SU-DHL-6 (cell line): ENCODE measurements at regions not wholly inside any gene's neighbourhood (a gene's known extent, or its start where the extent isn't known, plus 50 kb on each side); places are given as distances from the start of the nearest gene placed in this dataset.

Experiments used
- H2AFZ ChIP-seq: fragments of 200-600 bp; sonication (generic); 2 replicates; pipeline ENCODE4 v1.6.1; 2014; ENCODE audit warnings: low read depth, mild to moderate bottlenecking, moderate library complexity, mixed read lengths, antibody characterized with exemption, low read length; ENCODE audit not compliant: severe bottlenecking
- H3F3A ChIP-seq: fragments of 200-600 bp; shearing (Covaris generic); 2 replicates; pipeline ENCODE4 v1.6.0; 2016; ENCODE audit warnings: antibody characterized with exemption, mild to moderate bottlenecking; ENCODE audit not compliant: insufficient read depth
- H3K27ac ChIP-seq: fragments of 200-600 bp; sonication (generic); 2 replicates; pipeline ENCODE4 v1.5.1; 2016; ENCODE audit warnings: low read depth, mild to moderate bottlenecking, low read length, moderate library complexity, mixed read lengths
- H3K27me3 ChIP-seq: fragments of 200-600 bp; sonication (generic), shearing (Covaris generic); 2 replicates; pipeline ENCODE4 v1.6.0; 2014; ENCODE audit warnings: mild to moderate bottlenecking, low read length
- H3K36me3 ChIP-seq: fragments of 200-600 bp; sonication (generic); 2 replicates; pipeline ENCODE4 v1.6.1; 2014; ENCODE audit warnings: mild to moderate bottlenecking, low read length, mixed read lengths
- H3K4me2 ChIP-seq: fragments of 300-600, 200-600 bp; shearing (Covaris generic), sonication (generic); 2 replicates; pipeline ENCODE4 v1.6.0; 2014; ENCODE audit warnings: low read length, low read depth, mild to moderate bottlenecking; ENCODE audit not compliant: poor library complexity, severe bottlenecking
- H3K4me3 ChIP-seq: fragments of 200-600 bp; sonication (generic); 2 replicates; pipeline ENCODE4 v1.5.1; 2014; ENCODE audit warnings: antibody characterized with exemption, low read length, mild to moderate bottlenecking, mixed read lengths; ENCODE audit not compliant: insufficient read depth, poor library complexity, severe bottlenecking
- H3K79me2 ChIP-seq: fragments of 200-600 bp; sonication (generic); 2 replicates; pipeline ENCODE4 v1.6.1; 2014; ENCODE audit warnings: mild to moderate bottlenecking, low read length, moderate library complexity; ENCODE audit not compliant: insufficient read depth
- H3K9ac ChIP-seq: fragments of 200-600 bp; sonication (generic); 2 replicates; pipeline ENCODE4 v1.7.0; 2014; ENCODE audit warnings: mild to moderate bottlenecking, low read length
- H3K9me2 ChIP-seq: fragments of 200-600 bp; sonication (generic); replicated peaks from 2 replicates; pipeline ENCODE4 v1.6.1; 2014; ENCODE audit warnings: low read length; ENCODE audit not compliant: insufficient read depth
- H3K9me3 ChIP-seq: fragments of 200-600 bp; sonication (generic); 2 replicates; pipeline ENCODE4 v1.6.1; 2014; ENCODE audit warnings: low read length, mixed read lengths; ENCODE audit not compliant: insufficient read depth
- H4K20me1 ChIP-seq: fragments of 200-600 bp; sonication (generic); 2 replicates; pipeline ENCODE4 v1.6.1; 2014; ENCODE audit warnings: low read depth, mild to moderate bottlenecking, antibody characterized with exemption, low read length, moderate library complexity, mixed read lengths
- EZH2phosphoT487 ChIP-seq: fragments of 200-600 bp; sonication (generic), shearing (Covaris generic); conservative IDR thresholded peaks from 2 replicates; pipeline ENCODE4 v1.6.1; 2018; ENCODE audit warnings: mild to moderate bottlenecking, antibody characterized with exemption, low read length, moderate library complexity, mixed read lengths
- TF ChIP-seq, protein P1 (sequence below): fragments of 200-600 bp; sonication (generic); IDR thresholded peaks from one replicate; pipeline ENCODE4 v1.5.1; 2017; ENCODE audit warnings: antibody characterized with exemption, mild to moderate bottlenecking, low read length, moderate library complexity; ENCODE audit not compliant: insufficient read depth, poor library complexity, severe bottlenecking

DNA sequence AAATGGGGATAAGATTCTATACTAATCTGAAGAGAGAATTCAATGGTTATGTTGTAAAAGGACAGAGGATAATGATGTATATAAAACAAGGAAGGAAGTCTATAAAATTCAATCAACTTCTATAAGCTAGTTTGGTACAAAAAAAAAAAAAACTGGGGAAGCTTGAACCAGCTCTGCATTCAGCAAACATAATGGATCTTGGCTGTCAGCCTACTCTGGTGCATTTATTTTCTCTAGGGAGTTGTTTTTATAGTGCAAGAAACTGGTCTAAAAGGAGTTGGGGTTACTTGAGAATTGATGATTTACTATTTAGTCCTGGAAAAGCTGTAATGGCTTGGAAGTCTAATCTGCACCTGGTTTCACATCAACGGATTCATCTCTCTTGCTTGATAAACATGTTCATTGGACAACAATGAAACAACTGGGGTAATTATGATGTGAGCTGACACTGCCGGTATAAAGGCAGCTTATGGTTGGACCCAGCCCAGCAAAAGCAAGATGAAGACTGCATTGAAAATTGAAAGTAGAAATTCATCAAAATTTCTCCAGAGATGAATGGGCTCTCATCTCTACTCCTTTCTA lies 199.4 kb upstream of the NRIP1 start:
- H3K9me2 ChIP-seq = no peaks in the 10 kb centered on the region
- H3K4me2 ChIP-seq = no peak overlapping the region
- H3K36me3 ChIP-seq = no peaks in the 10 kb centered on the region
- no peaks in the 10 kb centered on the region for H3F3A ChIP-seq
- H3K4me3 ChIP-seq = no peak overlapping the region
- no peaks in the 10 kb centered on the region for H3K27me3 ChIP-seq
- no peak overlapping the region for H3K27ac ChIP-seq
- TF ChIP-seq, protein P1, sequence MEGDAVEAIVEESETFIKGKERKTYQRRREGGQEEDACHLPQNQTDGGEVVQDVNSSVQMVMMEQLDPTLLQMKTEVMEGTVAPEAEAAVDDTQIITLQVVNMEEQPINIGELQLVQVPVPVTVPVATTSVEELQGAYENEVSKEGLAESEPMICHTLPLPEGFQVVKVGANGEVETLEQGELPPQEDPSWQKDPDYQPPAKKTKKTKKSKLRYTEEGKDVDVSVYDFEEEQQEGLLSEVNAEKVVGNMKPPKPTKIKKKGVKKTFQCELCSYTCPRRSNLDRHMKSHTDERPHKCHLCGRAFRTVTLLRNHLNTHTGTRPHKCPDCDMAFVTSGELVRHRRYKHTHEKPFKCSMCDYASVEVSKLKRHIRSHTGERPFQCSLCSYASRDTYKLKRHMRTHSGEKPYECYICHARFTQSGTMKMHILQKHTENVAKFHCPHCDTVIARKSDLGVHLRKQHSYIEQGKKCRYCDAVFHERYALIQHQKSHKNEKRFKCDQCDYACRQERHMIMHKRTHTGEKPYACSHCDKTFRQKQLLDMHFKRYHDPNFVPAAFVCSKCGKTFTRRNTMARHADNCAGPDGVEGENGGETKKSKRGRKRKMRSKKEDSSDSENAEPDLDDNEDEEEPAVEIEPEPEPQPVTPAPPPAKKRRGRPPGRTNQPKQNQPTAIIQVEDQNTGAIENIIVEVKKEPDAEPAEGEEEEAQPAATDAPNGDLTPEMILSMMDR = no peak
- TF ChIP-seq EZH2phosphoT487 = no peak
- H3K9ac ChIP-seq = no peak overlapping the region
- no peak overlapping the region for H2AFZ ChIP-seq
- H3K9me3 ChIP-seq = no peaks in the 10 kb centered on the region
- no peaks in the 10 kb centered on the region for H4K20me1 ChIP-seq
- H3K79me2 ChIP-seq = no peaks in the 10 kb centered on the region

DNA sequence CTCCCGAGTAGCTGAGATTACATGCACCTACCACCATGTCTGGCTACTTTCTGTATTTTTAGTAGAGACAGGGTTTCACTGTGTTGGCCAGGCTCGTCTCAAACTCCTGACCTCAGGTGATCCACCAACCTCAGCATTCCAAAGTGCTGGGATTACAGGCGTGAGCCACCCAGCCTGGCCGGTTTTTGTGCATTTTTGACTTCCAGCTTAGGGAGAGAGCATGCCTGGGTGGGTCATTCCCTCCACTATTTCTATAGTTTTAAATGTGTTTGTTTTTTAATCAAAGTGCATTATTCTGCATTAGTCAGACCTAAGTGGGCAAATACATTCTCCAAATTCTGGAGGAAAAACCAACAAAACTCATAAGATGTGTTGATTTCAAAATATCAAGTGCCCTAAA lies 207.4 kb upstream of the NRIP1 start:
- Histone ChIP-seq H3K4me2 (no peak overlapping the region), H3K79me2 (no peaks in the 10 kb centered on the region), H3K9me3 (no peaks in the 10 kb centered on the region), H3K4me3 (no peak overlapping the region), H3K9ac (no peak overlapping the region), H3K27ac (no peak overlapping the region), H3K9me2 (no peaks in the 10 kb centered on the region), H3K27me3 (no peaks in the 10 kb centered on the region), H3K36me3 (no peaks in the 10 kb centered on the region), H4K20me1 (no peaks in the 10 kb centered on the region), H2AFZ (no peak overlapping the region), H3F3A (no peaks in the 10 kb centered on the region)
- no peak for TF ChIP-seq EZH2phosphoT487
- TF ChIP-seq, protein P1 = no peak

DNA sequence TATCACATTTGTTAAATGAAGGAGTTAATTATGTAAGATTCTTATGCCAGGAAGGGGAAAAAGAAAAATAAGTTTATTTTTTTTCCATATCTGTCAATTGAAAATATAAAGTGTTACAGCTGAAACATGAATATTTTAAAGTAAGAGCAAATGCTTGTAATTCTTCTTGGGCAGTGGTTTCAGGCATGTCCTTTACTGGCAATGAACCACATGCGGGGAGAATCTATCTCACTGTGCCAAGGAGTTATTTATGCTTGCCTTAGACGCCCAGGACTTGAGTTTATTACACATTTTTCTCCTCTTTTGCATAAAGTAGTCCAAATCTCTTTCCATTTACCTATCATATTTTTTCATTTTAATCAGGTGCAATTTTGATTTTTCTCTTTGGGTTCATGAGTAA lies 207.8 kb upstream of the NRIP1 start:
- no peaks in the 10 kb centered on the region for H4K20me1 ChIP-seq
- no peaks in the 10 kb centered on the region for H3K27me3 ChIP-seq
- no peaks in the 10 kb centered on the region for H3K9me3 ChIP-seq
- no peaks in the 10 kb centered on the region for H3K9me2 ChIP-seq
- H3K27ac ChIP-seq = no peak overlapping the region
- H3K79me2 ChIP-seq = no peaks in the 10 kb centered on the region
- H2AFZ ChIP-seq = no peak overlapping the region
- TF ChIP-seq, protein P1 = no peak
- TF ChIP-seq EZH2phosphoT487 = no peak
- no peak overlapping the region for H3K4me3 ChIP-seq
- no peak overlapping the region for H3K4me2 ChIP-seq
- no peaks in the 10 kb centered on the region for H3K36me3 ChIP-seq
- no peaks in the 10 kb centered on the region for H3F3A ChIP-seq
- no peak overlapping the region for H3K9ac ChIP-seq

DNA sequence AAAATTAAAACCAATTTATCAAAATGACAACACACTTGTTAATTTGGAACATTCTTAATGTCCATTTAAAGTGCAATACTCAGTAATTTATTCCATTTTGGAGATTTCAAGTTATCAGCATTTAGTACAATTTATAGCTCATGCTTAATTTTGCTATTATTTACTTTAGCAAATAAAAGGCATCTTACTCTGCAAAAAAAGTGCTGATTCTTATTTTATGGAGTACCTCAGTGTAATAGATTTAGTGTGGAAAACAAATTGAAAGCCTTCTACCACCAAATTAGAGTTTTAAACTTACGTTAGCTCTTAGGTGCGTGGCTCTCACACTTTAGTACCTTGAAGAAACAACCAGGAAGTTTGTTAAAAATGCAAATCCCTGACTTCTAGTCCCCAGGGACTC lies 208.4 kb upstream of the NRIP1 start:
- H3K9me3 ChIP-seq = no peaks in the 10 kb centered on the region
- no peak overlapping the region for H3K9ac ChIP-seq
- H3K9me2 ChIP-seq = no peaks in the 10 kb centered on the region
- H4K20me1 ChIP-seq = no peaks in the 10 kb centered on the region
- no peaks in the 10 kb centered on the region for H3K27me3 ChIP-seq
- no peak overlapping the region for H2AFZ ChIP-seq
- H3K27ac ChIP-seq = no peak overlapping the region
- no peaks in the 10 kb centered on the region for H3F3A ChIP-seq
- no peaks in the 10 kb centered on the region for H3K36me3 ChIP-seq
- H3K4me3 ChIP-seq = no peak overlapping the region
- H3K79me2 ChIP-seq = no peaks in the 10 kb centered on the region
- no peak overlapping the region for H3K4me2 ChIP-seq
- no peak for TF ChIP-seq EZH2phosphoT487
- TF ChIP-seq, protein P1 = no peak
